ENCODE measurements at regions not wholly inside any gene's neighbourhood (a gene's known extent, or its start where the extent isn't known, plus 50 kb on each side); places are given as distances from the start of the nearest gene placed in this dataset.

DNA sequence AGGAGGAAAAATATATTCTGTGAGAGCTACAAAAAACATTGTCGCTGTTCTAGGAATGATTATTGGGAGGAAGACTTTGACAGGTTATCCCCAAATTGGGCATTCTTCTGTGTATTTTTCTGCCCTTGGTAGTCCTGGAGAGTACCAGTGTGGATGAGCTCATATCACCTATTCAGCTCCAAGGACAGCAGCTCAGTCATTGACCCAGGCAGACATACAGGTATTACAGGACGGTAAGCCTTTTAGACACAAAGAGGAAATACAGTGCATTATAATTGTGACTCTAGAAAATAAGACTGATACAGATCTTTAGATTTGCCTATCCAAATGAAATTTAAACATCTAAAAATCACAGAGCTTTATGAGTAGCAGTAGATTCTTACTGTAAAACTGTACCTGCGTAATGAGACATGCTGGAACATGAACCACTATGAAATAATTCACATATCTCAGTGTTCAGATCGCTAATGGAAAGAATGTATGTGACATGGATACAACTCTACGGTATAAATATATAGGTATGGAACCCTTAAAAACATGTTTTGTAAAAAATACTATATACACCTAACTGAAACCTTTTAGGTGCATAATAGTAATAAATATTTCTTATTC lies 56.0 kb downstream of the PLK2 start:
- Histone ChIP-seq H3K27ac (no peak overlapping the region), H3K27me3 (replicated peaks in 1 of 7) (no peaks in the 10 kb centered on the region), H3K36me3 (no peaks in the 10 kb centered on the region), H3K4me3 (no peak overlapping the region), H3K4me1 (no peaks in the 10 kb centered on the region), H3K9me3 (no peaks in the 10 kb centered on the region)
- TF ChIP-seq POLR2A (IDR thresholded peaks at IDR 0.05) (no peak), POLR2AphosphoS5 (IDR thresholded peaks at IDR 0.05) (no peak)
- TF ChIP-seq, protein P1, sequence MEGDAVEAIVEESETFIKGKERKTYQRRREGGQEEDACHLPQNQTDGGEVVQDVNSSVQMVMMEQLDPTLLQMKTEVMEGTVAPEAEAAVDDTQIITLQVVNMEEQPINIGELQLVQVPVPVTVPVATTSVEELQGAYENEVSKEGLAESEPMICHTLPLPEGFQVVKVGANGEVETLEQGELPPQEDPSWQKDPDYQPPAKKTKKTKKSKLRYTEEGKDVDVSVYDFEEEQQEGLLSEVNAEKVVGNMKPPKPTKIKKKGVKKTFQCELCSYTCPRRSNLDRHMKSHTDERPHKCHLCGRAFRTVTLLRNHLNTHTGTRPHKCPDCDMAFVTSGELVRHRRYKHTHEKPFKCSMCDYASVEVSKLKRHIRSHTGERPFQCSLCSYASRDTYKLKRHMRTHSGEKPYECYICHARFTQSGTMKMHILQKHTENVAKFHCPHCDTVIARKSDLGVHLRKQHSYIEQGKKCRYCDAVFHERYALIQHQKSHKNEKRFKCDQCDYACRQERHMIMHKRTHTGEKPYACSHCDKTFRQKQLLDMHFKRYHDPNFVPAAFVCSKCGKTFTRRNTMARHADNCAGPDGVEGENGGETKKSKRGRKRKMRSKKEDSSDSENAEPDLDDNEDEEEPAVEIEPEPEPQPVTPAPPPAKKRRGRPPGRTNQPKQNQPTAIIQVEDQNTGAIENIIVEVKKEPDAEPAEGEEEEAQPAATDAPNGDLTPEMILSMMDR (IDR thresholded peaks at IDR 0.05 in 8 of 11, conservative IDR thresholded peaks at IDR 0.05 in 3 of 11), result no peak
- 89 to 97% (median 94%) methylated on average over 5 of the region's 5 CpGs for WGBS, 5 donors
- intact Hi-C loops (cut with DNase I; ENCODE audit: low total_unique reads), result no loop called here
- no peak for DNase-seq

DNA sequence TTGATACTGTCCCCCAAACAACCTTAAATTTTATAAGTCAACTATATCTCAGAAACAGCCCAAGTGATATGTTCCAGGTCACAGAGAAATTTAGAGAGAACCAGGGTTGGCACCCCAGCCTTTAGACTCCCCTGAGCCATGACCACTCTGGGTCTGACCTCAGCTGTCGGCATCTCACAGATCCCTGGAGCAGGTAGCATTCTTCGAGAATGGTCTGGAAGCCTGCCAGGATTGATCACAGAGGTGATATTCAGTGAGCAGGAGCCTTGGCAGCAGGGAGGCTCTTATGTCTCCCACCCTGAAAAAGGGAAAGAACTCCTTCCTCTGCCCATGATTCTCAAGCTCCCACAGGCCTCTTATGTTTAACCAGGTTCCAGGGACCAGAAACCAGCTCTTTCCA lies 58.2 kb downstream of the PLK2 start:
- no peaks in the 10 kb centered on the region for H3K4me1 ChIP-seq
- WGBS, 5 donors, result 83 to 100% (median 85%) methylated on average over 1 to 2 of the region's 2 CpGs

DNA sequence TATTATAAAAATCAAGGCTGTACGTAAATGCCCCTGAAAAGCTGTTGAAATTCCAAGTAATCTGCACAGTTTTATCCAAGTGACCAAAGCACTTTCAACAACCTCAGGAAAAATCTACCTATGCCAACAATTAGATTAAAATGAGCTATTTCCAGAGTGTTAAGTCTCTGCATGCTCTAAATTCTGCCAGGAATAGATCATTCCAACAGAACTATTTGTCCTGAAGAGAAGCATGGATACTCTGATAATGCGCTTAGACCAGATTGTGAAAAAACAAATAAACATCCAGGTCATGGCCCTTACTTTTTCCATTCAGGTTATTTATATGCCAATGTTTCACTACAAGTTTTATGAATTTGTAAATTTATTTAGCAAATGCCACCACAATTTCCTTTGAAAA lies 59.1 kb downstream of the PLK2 start:
- H3K27me3 ChIP-seq (replicated peaks in 1 of 7), result no peaks in the 10 kb centered on the region
- TF ChIP-seq POLR2A (IDR thresholded peaks at IDR 0.05) (no peak), POLR2AphosphoS5 (IDR thresholded peaks at IDR 0.05) (no peak)
- TF ChIP-seq, protein P1 (IDR thresholded peaks at IDR 0.05 in 8 of 11, conservative IDR thresholded peaks at IDR 0.05 in 3 of 11), result no peak
- H3K36me3 ChIP-seq, result no peaks in the 10 kb centered on the region
- no peak overlapping the region for H3K4me3 ChIP-seq
- no peak for DNase-seq
- no peaks in the 10 kb centered on the region for H3K9me3 ChIP-seq
- no peak overlapping the region for H3K27ac ChIP-seq
- WGBS, 5 donors, result 93 to 99% (median 97%) methylated on average over 2 of the region's 2 CpGs
- no peaks in the 10 kb centered on the region for H3K4me1 ChIP-seq
- intact Hi-C loops (cut with DNase I; ENCODE audit: low total_unique reads), result no loop called here

More for the DNA sequence above, 58.2 kb downstream of the PLK2 start:
- TF ChIP-seq POLR2AphosphoS5 (IDR thresholded peaks at IDR 0.05) (no peak), POLR2A (IDR thresholded peaks at IDR 0.05) (no peak)
- TF ChIP-seq, protein P1 (IDR thresholded peaks at IDR 0.05 in 8 of 11, conservative IDR thresholded peaks at IDR 0.05 in 3 of 11), result no peak
- Histone ChIP-seq H3K9me3 (no peaks in the 10 kb centered on the region), H3K36me3 (no peaks in the 10 kb centered on the region), H3K27ac (no peak overlapping the region), H3K27me3 (replicated peaks in 1 of 7) (no peaks in the 10 kb centered on the region), H3K4me3 (no peak overlapping the region)
- DNase-seq, result no peak
- intact Hi-C loops (cut with DNase I; ENCODE audit: low total_unique reads), result no loop called here

DNA sequence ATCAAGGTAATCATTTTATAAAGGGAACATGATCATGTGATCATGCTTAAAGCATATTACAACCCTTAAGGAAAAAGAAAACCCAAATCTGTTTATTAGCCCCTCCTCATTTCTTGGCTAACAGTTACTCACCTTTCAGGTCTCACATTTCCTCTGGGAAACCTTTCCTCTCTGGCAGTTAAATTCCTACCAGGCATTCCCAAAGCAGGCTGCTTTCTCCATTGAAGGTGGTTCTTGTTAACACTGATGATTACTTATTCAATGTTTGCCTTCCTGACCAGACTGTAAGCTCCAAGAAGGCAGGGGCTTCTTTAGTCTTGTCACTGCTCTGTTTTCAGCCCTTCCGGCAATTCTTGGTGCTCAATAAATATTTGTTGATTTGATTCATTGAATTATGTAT lies 59.9 kb downstream of the PLK2 start:
- Histone ChIP-seq H3K4me3 (no peak overlapping the region), H3K9me3 (no peaks in the 10 kb centered on the region), H3K27ac (no peak overlapping the region), H3K36me3 (no peaks in the 10 kb centered on the region), H3K27me3 (replicated peaks in 1 of 7) (no peaks in the 10 kb centered on the region), H3K4me1 (no peaks in the 10 kb centered on the region)
- TF ChIP-seq, protein P1 (IDR thresholded peaks at IDR 0.05 in 8 of 11, conservative IDR thresholded peaks at IDR 0.05 in 3 of 11), result no peak
- TF ChIP-seq POLR2A (IDR thresholded peaks at IDR 0.05), result no peak
- TF ChIP-seq POLR2AphosphoS5 (IDR thresholded peaks at IDR 0.05), result no peak
- intact Hi-C loops (cut with DNase I; ENCODE audit: low total_unique reads), result no loop called here
- no peak for DNase-seq
- WGBS, 5 donors, result 91 to 100% (median 93%) methylated on average over 1 of the region's 1 CpG

Data from spleen (tissue), 11 donors.